ENCODE measurements at regions not wholly inside any gene's neighbourhood (a gene's known extent, or its start where the extent isn't known, plus 50 kb on each side); places are given as distances from the start of the nearest gene placed in this dataset.

GRCh38 chr6:18725449-18725848, 338.3 kb downstream of the RNF144B start:
- Histone ChIP-seq H3K9me3 (replicated peaks; ENCODE audit: control insufficient read depth, insufficient read depth, low read length) (no peaks in the 10 kb centered on the region), H2AFZ (ENCODE audit: low read depth, low read length) (no peak overlapping the region), H3K4me1 (ENCODE audit: control insufficient read depth, extremely low read depth, insufficient read depth, low read length) (no peaks in the 10 kb centered on the region), H3K36me3 (ENCODE audit: control insufficient read depth in 2 of 2, extremely low read depth in 1 of 2, insufficient read depth in 2 of 2, low read length in 2 of 2) (no peaks in the 10 kb centered on the region), H3K9me1 (replicated peaks; ENCODE audit: control insufficient read depth, extremely low read depth, insufficient read depth, low read length) (no peaks in the 10 kb centered on the region), H3K4me2 (ENCODE audit: insufficient read depth, low read length) (no peak overlapping the region), H3K27me3 (ENCODE audit: control insufficient read depth in 2 of 2, insufficient read depth in 2 of 2, low read length in 2 of 2) (no peaks in the 10 kb centered on the region), H3K4me3 (replicated peaks in 1 of 3; ENCODE audit: insufficient read depth in 1 of 3, low read depth in 1 of 3, low read length in 3 of 3) (no peak overlapping the region), H3K79me2 (ENCODE audit: control insufficient read depth, insufficient read depth, low read length) (no peaks in the 10 kb centered on the region), H4K20me1 (replicated peaks; ENCODE audit: control insufficient read depth, extremely low read depth, insufficient read depth, low read length) (no peaks in the 10 kb centered on the region), H3K27ac (ENCODE audit: insufficient read depth, low read depth, low read length) (no peak overlapping the region), H3K9ac (replicated peaks; ENCODE audit: extremely low read depth, insufficient read depth, low read length) (no peak overlapping the region)
- dilution Hi-C loops (cut with MboI; ENCODE audit: extremely low pct_ligation_motif_present, low sequenced_read_pairs) (no loop called here), intact Hi-C loops (cut with micrococcal nuclease) (no loop called here)
- FAIRE-seq (no peak), DNase-seq (ENCODE audit: low read depth, low spot score) (no peak)
- ChIA-PET CTCF (no interaction called here), POLR2A (no interaction called here)
- no TSS peak for BruUV-seq (replicated peaks)
- TF ChIP-seq MAX (IDR thresholded peaks at IDR 0.05; ENCODE audit: insufficient read depth, insufficient read length) (no peak), MYC (IDR thresholded peaks at IDR 0.05; ENCODE audit: low read depth, low read length) (no peak), CTCF (IDR thresholded peaks at IDR 0.05; ENCODE audit: extremely low read depth in 1 of 2, insufficient read depth in 1 of 2, low read depth in 1 of 2, low read length in 2 of 2) (no peak), FOS (IDR thresholded peaks at IDR 0.05; ENCODE audit: borderline replicate concordance, insufficient read depth, low read length) (no peak), GATA2 (IDR thresholded peaks at IDR 0.05; ENCODE audit: insufficient read depth, insufficient read length, low read depth, low read length) (no peak), POLR2A (IDR thresholded peaks at IDR 0.05; ENCODE audit: low read depth, low read length) (no peak), EZH2 (IDR thresholded peaks at IDR 0.05; ENCODE audit: borderline replicate concordance, low read depth, low read length, severe bottlenecking) (no peak), POLR2AphosphoS5 (IDR thresholded peaks at IDR 0.05; ENCODE audit: insufficient read depth, low read depth, low read length) (no peak), JUN (IDR thresholded peaks at IDR 0.05; ENCODE audit: borderline replicate concordance, insufficient read depth, insufficient read length, low read depth) (no peak)

All from endothelial cell of umbilical vein (primary cell).